ENCODE measurements at regions not wholly inside any gene's neighbourhood (a gene's known extent, or its start where the extent isn't known, plus 50 kb on each side); places are given as distances from the start of the nearest gene placed in this dataset.

DNA sequence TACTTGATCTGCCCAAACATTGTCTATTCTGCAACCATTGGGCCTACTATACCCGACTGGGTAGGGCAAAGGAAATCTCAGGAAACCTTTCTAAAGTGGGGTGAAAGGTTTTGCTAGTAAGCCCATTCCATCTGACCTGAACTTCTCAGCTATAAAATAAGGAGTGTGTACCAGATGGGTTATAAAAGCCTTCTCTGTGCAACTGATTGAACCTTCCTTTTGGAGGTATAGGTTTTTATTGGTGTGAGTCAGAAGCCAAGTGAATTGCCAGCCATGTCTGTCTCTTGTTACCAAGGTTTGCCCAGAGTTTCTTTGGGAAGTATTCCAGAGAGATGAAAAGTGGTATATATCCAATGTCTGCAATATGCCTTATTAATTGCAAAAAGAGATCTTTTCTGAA is 1271.0 kb upstream of the WWC1 start:
- Histone ChIP-seq H3K9me3 (no peaks in the 10 kb centered on the region), H3K27ac (no peak overlapping the region), H3K36me3 (no peaks in the 10 kb centered on the region), H3K4me1 (no peaks in the 10 kb centered on the region), H3K27me3 (no peaks in the 10 kb centered on the region), H3K4me3 (no peak overlapping the region)
- TF ChIP-seq, protein P1, sequence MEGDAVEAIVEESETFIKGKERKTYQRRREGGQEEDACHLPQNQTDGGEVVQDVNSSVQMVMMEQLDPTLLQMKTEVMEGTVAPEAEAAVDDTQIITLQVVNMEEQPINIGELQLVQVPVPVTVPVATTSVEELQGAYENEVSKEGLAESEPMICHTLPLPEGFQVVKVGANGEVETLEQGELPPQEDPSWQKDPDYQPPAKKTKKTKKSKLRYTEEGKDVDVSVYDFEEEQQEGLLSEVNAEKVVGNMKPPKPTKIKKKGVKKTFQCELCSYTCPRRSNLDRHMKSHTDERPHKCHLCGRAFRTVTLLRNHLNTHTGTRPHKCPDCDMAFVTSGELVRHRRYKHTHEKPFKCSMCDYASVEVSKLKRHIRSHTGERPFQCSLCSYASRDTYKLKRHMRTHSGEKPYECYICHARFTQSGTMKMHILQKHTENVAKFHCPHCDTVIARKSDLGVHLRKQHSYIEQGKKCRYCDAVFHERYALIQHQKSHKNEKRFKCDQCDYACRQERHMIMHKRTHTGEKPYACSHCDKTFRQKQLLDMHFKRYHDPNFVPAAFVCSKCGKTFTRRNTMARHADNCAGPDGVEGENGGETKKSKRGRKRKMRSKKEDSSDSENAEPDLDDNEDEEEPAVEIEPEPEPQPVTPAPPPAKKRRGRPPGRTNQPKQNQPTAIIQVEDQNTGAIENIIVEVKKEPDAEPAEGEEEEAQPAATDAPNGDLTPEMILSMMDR (IDR thresholded peaks at IDR 0.05) = no peak
- intact Hi-C loops (cut with DNase I; ENCODE audit: low total_unique reads) = no loop called here
- no peak for DNase-seq

DNA sequence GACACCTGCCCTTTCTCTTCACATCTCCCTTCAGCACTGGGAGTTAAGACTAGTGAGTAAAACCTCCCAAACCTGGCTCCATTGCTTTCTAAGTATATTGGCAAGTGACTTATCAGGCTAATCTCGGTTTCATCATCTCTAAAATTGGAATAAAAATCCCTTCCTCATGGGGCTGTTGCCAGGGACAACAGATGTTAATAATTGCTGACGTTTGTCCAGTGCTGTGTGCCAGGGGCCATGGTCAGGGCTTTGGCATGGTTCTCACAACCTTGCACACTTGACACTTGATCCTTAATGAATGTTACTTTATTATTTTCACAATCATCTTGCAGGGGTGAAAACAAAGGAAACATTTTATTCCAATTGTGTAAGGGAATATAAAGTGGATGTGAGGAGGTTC is 1262.0 kb upstream of the WWC1 start:
- no peak for DNase-seq
- H3K27me3 ChIP-seq = peaks cover 0 to 3% of the 10 kb centered on the region in 2 donors
- intact Hi-C loops (cut with DNase I; ENCODE audit: low total_unique reads) = no loop called here
- H3K9me3 ChIP-seq = no peaks in the 10 kb centered on the region
- H3K4me3 ChIP-seq = no peak overlapping the region
- TF ChIP-seq, protein P1 (IDR thresholded peaks at IDR 0.05) = no peak
- no peaks in the 10 kb centered on the region for H3K4me1 ChIP-seq
- H3K27ac ChIP-seq = no peak overlapping the region
- no peaks in the 10 kb centered on the region for H3K36me3 ChIP-seq

DNA sequence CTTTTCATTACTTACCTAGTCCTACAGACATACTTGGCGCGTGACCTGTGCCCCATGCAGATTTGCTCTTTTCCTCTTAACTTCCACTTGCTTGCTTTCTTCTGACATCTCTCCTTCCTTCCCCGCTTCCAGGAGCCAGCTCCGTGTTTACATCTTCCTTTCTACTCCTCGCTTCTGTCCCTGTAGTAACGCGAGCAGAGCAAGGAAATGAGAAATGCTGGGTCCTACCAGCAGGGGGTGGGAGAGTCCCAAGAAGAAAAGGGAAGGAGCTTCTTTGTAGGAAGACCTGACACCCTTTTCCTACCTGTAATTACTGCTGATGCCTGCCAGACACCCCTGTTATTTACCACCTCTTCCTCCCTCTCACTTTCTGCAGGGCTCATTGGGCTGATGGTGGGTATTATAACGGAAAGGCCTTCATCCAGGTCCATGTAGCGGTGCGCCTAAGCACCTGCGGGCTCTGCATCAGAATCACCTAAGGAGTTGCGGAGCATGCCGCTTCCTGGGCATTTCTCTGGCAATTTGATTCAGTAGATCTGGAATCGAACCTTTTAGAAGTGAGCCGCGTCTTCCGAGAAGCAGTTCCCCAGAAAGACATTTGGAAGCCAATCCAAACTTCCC is 1260.8 kb upstream of the WWC1 start:
- no peak overlapping the region for H3K4me3 ChIP-seq
- DNase-seq = no peak
- no peaks in the 10 kb centered on the region for H3K36me3 ChIP-seq
- intact Hi-C loops (cut with DNase I; ENCODE audit: low total_unique reads) = no loop called here
- peaks cover 0 to 3% of the 10 kb centered on the region in 2 donors for H3K27me3 ChIP-seq
- H3K9me3 ChIP-seq = no peaks in the 10 kb centered on the region
- TF ChIP-seq, protein P1 (IDR thresholded peaks at IDR 0.05) = no peak
- H3K27ac ChIP-seq = no peak overlapping the region
- H3K4me1 ChIP-seq = no peaks in the 10 kb centered on the region

DNA sequence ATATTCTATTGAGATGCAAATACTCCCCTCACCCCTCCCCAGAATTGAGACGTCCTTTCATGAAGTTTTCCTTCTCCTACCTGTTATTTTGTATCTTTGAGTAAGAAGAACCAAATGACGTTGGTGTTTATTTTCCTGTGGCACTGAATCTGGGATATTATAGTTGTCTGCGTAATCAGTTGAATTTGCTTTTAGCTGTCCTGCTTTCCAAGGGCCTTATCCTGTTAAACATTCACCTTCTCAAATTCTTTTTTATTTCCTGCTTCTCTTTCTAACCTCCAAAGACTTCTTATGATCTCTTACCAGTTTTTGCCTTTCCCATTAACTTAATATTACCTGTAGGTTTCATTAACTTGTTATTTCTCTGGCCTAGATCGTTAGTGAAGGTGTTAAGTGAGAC is 1254.9 kb upstream of the WWC1 start:
- no peaks in the 10 kb centered on the region for H3K36me3 ChIP-seq
- H3K4me3 ChIP-seq = no peak overlapping the region
- H3K27ac ChIP-seq = no peak overlapping the region
- TF ChIP-seq, protein P1 (IDR thresholded peaks at IDR 0.05) = no peak
- H3K9me3 ChIP-seq = no peaks in the 10 kb centered on the region
- DNase-seq = no peak
- H3K27me3 ChIP-seq = no peaks in the 10 kb centered on the region
- H3K4me1 ChIP-seq = no peaks in the 10 kb centered on the region
- intact Hi-C loops (cut with DNase I; ENCODE audit: low total_unique reads) = no loop called here

DNA sequence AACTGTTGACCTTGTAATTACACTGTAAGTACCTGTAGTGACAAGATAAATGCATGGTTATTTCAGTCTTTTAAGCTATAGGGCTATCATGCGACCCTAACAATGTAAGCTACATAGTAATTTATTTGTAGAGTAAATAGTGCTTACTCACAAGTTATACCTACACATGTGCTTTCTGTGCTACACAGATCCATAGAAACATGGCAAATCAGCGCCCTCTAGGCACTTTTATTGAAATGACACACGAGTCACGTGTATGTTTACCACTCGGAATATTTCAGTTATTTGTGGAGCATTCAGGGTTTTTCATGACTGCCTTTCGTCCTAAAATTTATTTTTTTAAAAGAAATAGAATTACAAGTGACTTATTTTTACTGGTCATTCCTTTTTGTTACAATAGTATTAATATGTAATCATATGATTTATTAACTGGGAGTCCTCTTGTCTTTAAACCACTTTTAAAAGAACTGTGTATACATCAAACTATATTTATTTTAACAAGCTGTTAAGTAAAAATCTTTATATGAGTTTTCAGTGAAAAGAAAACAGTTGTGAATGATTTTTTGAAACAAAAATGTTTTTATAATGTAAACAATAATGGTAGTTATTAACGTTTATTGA is 1242.3 kb upstream of the WWC1 start:
- Histone ChIP-seq H3K27me3 (peaks cover 0 to 2% of the 10 kb centered on the region in 2 donors), H3K27ac (no peak overlapping the region), H3K4me3 (no peak overlapping the region), H3K36me3 (no peaks in the 10 kb centered on the region), H3K9me3 (no peaks in the 10 kb centered on the region), H3K4me1 (peaks cover 0 to 9% (median 0%) of the 10 kb centered on the region in 4 donors)
- no peak for DNase-seq
- TF ChIP-seq, protein P1 (IDR thresholded peaks at IDR 0.05) = no peak
- intact Hi-C loops (cut with DNase I; ENCODE audit: low total_unique reads) = no loop called here

Measured in tibial artery (tissue), 4 donors.